GM18909 (cell line): ENCODE measurements at regions not wholly inside any gene's neighbourhood (a gene's known extent, or its start where the extent isn't known, plus 50 kb on each side); places are given as distances from the start of the nearest gene placed in this dataset.

Experiments
- ATAC-seq: cut with Tn5 transposase; IDR thresholded peaks from one replicate; pipeline ENCODE4 v1.9.1; 2021; ENCODE audit warnings: mild to moderate bottlenecking; ENCODE audit not compliant: unreplicated experiment, poor library complexity

- ATAC-seq: no peak
Measured at GRCh38 chr16:86176462-86176861, 277.5 kb downstream of the IRF8 start.

DNA sequence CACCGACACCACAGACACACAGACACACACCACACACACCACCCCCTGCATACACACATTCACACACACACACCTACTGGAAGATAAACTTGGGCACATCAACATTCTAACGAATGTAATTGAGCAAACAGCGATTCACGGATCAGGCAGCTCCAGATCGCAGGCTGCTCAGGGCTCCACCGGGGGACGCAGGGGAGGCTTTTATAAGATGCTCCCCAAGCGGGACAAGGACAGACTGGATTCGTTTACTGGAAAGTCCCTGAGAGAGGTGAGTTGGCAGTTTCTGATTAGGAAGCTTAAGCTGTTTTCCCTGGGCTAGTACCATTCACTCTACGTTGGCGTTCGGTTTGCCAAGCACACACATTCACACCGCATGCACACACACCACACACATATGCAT is 281.3 kb downstream of the IRF8 start:
- ATAC-seq: no peak

- no peak for ATAC-seq
Measured at GRCh38 chr16:86180780-86181179, 281.8 kb downstream of the IRF8 start.

DNA sequence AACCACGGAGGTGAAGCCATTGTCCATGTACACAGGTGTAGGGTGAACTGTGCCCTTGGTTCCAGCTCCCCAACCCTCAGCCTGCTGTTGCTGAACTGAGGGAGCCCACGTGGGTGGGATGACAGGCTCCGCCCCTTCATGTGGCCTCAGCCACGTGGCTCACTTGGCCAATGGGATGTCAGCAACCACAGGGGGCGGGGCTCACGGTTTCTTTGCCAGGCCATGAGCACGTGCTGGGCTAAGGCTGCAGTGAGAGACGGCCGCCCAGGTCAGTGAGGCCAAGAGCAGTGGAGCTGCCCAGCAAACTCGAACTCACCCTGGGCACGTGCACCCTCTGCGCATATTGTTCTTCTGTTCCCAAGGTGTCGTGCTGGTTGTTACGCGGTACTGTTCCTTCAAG is 282.6 kb downstream of the IRF8 start:
- ATAC-seq: no peak

DNA sequence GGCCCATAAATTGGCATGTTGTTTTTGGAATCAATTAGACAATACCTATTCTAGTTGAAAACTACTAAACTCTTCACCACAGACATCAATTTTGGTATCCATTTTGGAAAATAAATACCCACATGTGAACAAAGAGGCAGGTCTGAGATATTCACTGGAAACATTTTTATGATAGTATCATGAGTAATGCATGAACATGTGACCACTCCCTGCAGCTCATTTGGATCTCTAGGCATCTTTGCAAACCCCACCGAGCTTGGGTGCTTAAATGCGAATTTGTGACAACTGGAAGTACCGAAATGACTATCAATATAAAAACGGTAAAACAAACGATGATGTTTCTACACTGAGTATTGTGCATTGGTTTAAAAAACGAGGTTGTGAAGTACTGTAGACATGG is 285.2 kb downstream of the IRF8 start:
- no peak for ATAC-seq

DNA sequence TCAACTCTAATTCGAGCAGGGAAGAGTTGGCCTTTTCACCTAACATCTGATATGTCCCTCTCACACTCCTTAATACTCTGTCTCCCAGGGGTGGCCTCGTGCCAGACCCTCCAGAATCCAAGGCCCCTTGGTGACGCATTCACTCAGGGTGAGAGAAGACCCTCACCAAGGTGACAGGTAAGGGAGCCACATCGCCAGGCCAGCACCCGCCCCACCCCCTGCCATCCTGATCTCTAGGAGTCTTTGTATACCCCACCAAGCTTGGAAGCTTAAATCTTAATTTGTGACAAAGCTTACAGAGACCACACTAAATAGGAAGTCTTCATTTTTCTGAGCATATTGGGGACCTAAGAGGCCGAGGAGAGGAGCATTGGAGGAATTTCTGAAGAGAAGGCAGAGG is 286.1 kb downstream of the IRF8 start:
- ATAC-seq: no peak

DNA sequence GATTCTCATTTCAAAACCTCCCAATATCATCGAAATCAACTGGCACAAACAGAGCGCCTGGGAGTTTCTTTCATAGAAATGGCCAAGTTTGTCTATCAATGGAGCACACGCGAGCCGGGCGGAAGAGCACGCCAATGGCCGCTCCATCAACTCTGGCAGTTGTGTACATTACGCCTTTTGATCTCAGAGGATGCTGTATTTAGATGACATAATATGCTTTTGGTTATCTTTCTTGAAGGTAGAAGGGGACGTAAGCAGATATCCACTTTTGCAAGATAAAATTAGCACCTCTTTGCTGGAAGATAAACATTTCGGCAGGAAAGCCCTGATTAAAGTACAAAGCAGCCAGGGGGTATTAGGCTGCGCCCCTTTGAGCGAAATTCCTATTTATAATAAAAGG is 287.4 kb downstream of the IRF8 start:
- no peak for ATAC-seq

- no peak for ATAC-seq
Measured at GRCh38 chr16:86189934-86190333, 291.0 kb downstream of the IRF8 start.

GRCh38 chr16:86191663-86192062 is 292.7 kb downstream of the IRF8 start:
- ATAC-seq: no peak

GRCh38 chr16:86193528-86194193 is 294.7 kb downstream of the IRF8 start:
- ATAC-seq: no peak

DNA sequence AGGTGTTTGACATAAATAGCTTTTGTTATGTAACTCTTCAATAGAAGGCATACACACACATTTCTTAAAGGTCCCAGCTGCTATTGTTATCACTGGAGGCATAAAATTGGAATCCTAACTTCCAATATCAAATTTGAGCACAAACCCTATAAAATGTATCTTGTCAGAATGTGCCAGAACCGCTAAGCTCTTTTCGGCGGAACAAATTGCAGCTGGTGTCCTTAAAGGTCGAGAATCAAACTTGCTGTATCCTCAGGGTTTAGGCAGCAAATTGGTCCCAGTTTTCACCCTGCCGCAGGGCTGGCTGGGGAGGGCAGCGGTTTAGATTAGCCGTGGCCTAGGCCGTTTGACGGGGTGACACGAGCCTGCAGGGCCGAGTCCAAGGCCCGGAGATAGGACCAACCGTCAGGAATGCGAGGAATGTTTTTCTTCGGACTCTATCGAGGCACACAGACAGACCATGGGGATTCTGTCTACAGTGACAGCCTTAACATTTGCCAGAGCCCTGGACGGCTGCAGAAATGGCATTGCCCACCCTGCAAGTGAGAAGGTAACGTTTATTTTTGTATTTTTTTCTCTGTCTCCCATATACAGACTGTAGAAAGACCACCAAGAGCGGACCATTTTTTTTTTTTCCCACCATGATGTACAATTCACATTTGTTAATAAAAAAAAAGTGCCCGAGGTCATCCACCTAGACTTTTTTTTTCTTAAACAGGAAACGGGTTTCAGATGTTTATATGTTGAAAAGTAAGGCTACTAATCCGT is 297.1 kb downstream of the IRF8 start:
- no peak for ATAC-seq

DNA sequence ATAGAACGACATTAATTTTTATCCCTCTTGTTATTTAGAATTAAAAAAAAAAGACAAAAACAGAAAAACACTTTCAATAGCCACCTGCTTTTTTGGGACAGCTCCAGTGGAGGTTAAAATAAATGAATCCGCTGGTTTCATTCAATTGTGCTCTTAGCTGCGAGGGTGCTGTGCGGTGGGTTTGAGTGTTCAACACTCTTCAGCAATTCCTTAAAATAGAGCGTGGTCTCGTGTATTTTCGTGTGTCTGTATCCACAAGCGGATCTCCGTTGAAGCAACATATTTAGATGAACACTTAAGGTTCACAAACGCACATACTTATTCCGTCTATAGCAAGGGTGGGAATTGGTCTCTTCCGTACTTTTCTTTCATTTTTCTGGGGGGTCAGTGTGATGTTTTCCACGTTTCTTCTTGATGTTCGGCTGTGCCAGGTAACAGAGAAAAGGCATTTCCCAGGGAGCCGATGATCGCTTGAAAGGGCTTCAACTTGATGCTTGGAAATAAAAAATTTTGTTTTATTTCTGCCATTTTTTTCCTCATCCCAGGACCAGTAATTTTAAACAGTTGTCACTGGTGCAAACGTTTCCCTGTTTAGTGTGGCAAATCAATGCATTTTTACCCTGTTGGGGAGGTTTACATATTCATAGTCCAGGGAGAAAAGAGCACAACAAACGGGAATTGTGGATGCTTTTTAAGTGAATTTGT is 297.9 kb downstream of the IRF8 start:
- ATAC-seq: no peak

DNA sequence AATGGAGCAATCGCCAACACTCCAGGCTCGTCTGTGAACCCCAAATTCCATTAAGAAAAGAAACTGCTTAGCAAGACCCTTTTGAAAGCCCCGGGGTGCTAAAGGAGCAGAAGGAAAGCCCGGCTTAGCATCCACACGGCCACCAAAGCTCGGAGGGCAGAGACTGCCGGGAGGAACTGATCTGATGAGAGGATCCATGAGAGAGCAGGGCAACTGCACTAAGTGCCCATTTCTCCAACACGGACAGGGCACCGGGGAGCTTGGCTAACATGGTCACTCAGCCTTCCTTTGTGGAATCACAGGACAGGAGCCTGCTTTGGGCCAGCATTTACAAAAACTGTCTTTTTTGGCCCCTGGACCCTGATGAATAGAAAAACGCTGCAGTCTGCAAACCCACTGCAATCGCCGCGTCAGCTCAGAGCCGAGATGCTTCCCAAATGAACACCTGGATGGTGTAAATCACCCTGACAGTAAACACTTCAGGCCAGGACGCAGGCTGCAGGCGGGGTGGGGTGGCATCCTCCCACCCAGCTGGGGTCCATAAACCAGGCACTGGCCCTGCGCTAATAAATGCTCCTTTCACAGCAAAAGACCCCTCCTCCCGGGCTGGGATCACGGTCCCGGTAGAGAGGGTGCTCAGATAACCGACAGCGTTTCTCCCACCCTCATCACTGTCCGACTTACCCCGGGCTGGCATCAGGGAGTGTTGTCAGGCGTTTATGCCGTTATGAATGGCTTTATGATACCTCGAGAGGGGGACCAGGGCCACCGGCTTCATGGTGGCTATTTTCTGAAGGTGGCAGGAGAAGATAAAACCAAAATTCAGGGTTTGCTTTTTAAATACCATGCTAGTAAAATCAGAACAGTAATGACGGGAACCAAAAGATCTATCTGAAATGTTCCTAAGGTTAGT is 299.5 kb downstream of the IRF8 start:
- ATAC-seq: no peak

GRCh38 chr16:86199182-86199581 is 300.2 kb downstream of the IRF8 start:
- no peak for ATAC-seq

- no peak for ATAC-seq
Measured at GRCh38 chr16:86199871-86200695, 301.1 kb downstream of the IRF8 start.

DNA sequence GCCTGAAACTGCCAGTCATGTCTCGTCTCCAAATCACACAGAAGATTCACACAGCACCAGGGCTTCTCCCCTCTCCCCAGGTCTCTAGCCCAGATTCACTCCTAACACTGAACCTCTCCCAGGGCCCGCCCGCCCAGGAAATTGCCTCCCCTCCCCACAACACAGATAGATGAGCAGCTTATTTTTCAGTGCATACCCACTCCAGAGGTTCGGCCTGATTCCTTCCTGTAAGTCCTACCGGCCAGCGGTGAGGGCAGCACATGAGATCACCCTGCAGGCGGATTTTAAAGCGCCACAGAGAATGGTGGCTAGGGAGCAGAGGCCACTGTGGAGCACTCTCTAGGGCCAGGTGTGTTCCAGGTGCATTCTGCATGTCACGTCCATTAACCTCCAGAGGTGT is 301.8 kb downstream of the IRF8 start:
- ATAC-seq: no peak

- ATAC-seq: no peak
Measured at GRCh38 chr16:86201746-86202145, 302.8 kb downstream of the IRF8 start.

GRCh38 chr16:86202267-86202666 is 303.3 kb downstream of the IRF8 start:
- no peak for ATAC-seq

GRCh38 chr16:86202760-86203426 is 303.9 kb downstream of the IRF8 start:
- no peak for ATAC-seq
